NCI-H1436 (cell line): ENCODE measurements at regions not wholly inside any gene's neighbourhood (a gene's known extent, or its start where the extent isn't known, plus 50 kb on each side); places are given as distances from the start of the nearest gene placed in this dataset.
"Not testable (repeated sequence)": the region's sequence is repeated elsewhere in the genome, so short reads cannot be mapped to it uniquely, and the experiment has no call there.

Experiments
- DNase-seq: peaks from one replicate; lab custom pipeline; 2025; lab: John Stamatoyannopoulos, UW

DNA sequence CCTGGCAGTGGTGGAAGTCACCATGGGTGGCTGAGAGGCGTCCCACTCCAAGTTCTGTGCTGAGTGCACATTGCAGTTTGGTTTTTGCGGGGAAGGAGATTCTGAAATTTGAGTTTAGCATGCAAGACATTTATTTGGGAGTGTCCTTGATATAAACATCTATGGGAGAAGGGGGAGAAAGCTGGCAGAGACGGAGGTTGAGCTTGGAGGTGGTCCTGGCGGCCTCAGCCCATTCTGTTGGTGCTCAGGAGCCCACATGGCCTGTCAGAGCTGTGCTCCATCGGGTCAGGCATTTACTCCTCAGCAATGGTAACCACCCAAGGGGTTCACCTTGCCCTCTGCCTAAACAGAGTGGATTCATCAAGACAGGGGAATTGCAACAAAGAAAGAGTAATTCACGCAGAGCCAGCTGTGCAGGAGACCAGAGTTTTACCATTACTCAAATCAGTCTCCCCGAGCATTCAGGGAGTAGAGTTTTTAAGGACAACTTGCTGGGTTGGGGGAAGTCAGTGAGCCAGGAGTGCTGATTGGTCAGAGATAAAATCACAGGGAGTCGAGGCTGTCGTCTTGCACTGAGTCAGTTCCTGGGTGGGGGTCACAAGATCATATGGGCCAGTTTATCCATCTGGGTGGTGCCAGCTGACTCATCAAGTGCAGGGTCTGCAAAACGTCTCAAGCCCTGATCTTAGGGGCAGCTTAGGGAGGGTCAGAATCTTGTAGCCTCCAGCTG is 323.3 kb upstream of the TMEM132C start:
- DNase-seq, result no peak

DNA sequence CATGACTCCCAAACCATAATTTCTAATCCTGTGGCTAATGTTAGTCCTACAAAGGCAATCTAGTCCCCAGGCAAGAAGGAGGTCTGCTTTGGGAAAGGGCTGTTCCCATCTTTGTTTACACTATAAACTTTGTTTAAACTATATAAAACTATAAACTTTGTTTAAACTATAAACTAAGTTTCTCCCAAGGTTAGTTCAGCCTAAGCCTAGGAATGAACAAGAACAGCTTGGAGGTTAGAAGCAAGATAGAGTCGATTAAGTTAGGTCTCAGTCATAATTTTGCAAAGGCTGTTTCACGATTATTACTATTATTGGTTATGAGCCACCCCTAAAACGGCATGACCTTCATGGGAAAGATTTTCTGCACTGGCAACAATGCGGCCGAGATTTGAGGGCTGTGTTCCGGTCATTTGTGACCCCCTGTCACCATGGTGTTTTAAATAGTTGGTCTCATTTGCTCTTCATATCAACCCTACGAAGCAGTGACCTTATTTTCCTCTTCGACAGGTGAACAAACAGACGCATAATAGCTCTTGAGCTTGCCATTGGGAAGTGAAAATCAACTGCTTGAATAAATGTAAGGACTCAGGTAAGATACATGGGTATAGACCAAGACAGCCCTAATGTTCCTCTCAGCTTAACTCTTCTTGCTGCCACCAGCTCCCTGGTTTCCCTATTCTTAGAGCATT is 322.6 kb upstream of the TMEM132C start:
- DNase-seq, result no peak

DNA sequence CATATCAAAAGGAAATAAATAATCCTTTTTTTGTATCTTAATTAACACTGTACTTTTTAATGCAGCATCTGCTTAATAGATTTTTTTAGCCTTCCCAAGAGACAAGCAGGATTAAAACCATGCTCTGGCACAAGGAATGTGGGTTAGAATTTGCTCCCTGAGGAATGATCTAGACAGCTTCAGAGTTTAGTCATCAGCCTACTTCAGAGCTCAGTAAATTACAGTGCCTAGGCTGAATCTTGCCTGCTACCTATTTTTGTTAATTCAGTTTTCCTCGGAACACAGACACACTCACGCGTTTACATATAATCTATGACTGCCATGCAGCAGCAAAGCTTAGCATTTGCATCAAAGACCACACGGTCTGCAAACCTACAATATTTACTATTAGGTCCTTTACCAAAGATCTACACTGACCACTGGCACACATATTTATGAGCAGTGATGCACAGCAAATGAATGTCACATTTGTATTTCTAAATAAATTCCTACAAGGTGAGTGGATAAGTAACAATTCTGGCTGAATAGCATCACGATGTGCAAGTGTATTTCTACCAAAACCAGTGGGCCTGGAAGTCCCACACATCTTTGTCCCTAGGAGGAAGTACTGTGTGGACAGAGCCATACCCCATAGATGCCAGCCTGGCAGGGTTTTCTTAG is 309.8 kb upstream of the TMEM132C start:
- DNase-seq, result no peak

DNA sequence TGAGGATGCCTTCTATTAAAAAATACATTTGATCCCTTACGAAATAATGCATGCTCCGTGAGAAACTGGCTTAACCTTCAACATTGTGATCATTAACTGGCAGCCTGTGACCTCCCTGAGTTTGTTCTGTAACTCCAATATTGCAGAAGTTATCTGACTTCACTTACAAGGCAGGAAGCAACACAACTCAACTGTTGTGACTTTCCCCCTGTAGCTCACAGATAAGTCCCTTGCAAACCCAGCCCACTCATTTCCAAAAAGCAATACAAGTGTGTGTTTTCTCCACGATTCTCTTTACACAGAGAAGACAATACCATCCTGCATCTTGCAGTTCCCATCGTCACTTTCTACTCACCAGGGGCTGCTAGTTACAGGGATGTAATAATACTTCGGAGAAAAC is 304.7 kb upstream of the TMEM132C start:
- no peak for DNase-seq

DNA sequence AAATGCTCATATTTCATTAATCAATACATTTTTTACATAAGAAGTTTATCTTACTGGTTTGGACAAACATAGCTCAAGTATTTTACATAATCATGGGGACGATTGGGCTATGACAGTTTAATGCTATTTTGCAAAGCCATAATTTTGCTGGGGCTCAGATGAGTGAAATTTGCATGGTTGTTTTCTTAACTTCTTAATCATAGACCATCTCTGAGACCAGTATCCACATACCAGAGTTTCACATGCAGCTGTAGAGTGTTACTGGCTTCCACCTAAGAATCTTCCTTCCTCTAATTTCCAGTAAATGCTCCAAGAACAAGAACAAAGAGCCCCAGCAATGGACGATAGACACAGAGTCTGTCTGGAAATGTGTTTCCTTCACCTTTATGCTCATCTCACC is 303.0 kb upstream of the TMEM132C start:
- no peak for DNase-seq

DNA sequence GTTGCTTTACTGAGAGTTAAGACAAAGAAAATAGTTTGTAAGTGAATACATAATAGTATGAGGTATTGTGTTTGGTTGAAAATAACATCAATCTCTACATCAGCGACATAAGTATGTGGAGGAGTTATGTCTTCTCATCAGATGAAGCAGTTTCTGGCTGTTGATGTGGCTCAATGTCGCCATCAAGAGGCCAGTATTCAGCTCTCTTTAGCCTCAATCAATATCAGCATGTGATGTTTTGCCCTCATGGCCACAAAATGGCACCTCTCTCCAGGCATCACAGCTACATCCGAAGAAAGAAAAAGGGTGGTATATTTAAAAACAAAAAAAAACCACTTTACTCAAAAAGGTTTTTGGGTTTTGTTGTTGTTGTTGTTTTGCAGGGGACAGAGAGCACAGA is 302.3 kb upstream of the TMEM132C start:
- DNase-seq, result no peak

DNA sequence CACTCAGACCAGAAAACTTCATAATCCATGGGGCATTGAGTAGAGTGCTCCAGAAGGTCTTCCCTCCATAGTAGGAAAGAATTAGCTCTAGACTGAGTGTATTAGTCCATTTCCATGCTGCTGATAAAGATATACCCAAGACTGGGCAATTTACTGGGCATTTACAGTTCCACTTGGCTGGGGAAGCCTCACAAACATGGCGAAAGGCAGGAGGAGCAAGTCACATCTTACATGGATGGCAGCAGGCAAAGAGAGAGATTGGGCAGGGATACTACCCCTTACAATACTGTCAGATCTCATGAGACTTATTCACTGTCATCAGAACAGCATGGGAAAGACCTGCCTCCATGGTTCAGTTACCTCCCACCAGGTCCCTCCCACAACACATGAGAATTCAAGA is 300.6 kb upstream of the TMEM132C start:
- DNase-seq, result no peak

DNA sequence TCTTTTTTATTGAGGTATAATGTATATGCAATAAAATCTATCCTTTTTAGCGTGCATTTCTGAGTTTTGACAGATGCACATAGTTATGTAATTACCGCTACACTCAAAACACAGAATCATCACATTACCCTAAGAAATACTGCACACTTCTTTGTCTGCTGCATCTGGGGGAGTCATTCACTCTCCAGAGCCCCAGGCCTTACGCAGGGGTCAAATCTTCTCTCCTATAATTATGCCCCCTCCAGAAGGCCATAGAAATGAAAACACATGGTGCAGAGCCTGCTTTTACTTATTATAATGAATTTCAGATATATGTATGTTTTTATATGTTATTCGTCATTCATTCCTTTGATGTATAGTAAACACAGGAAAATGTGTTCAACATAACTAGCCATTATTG is 296.5 kb upstream of the TMEM132C start:
- DNase-seq, result no peak

DNA sequence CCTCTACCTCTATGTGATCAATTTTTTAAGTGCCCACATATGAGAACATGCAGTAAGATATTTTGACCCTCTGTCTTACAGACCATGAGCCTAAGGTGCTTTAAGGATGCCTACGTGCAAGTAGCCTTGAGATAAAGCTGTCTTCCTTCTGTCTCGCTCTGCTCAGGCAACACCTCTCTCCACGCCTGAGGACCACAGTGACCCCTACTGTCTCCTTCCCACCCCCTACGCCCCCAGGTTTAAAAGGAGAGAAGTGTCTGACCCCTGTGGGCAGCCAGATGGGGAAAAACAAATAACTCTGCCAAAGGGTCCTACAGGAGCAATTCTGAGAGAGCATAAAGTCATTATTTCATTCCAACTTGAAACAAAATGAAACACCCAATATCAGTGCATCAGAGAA is 286.4 kb upstream of the TMEM132C start:
- DNase-seq, result no peak

DNA sequence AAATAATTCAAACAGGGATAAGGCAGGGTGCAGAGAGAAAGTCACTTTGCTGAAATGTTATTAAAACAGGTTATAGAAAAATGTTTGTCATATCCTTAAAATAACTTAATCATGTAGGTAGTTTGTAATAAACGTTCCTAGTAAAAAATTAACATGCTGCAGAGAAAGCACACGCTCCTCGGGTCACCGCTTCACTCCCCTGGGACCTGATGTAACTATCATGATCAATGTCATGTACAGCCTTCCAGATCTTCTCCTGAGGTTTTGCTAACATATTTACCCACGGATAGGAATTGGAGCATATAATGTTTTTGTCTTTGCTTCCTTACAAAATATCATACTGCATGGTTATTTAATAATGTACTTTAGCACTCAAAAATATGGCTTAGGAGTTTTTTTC is 285.1 kb upstream of the TMEM132C start:
- no peak for DNase-seq

DNA sequence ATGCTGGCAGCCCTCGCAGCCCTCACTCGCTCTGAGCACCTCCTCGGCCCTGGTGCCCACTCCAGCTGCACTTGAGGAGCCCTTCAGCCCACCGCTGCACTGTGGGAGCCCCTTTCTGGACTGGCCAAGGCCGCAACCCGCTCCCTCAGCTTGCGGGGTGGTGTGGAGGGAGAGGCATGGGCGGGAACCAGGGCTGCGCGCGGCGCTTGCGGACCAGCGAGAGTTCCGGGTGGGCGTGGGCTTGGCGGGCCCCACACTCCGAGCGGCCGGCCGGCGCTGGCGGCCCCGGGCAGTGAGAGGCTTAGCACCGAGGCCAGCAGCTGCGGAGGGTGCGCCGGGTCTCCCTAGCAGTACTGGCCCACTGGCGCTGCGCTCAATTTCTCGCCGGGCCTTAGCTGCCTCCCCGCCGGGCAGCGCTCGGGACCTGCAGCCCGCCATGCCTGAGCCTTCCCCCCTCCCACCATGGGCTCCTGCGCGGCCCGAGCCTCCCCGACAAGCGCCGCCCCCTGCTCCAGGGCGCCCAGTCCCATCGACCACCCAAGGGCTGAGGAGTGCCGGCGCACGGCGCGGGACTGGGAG is 283.7 kb upstream of the TMEM132C start:
- DNase-seq, result not testable (repeated sequence)

DNA sequence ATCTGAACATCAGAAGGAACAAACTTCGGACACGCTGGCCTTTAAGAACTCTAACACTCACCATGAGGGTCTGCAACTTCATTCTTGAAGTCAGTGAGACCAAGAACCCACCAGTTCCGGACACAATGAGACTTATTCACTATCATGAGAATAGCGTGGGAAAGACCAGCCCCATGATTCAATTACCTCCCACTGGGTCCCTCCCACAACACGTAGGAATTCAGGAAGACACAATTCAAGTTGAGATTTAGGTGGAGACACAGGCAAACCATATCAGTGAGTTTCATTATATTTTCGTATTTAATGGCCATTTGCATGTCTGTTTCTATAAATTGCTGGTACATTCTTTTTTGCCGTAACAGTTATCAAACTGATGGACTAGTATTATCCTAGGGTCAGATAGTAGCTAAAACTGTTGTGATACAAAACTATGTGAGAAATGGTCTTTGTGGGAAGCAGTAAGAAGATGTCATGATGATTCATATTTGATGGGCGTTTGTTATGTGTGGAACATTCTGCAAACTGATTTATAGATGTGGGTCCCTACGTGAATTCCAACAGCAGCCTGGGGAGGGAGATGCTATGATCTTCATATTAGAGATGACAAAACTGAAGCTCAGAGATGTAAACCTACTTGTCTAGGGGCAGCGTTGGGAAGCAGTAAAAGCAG is 282.4 kb upstream of the TMEM132C start:
- DNase-seq, result no peak

DNA sequence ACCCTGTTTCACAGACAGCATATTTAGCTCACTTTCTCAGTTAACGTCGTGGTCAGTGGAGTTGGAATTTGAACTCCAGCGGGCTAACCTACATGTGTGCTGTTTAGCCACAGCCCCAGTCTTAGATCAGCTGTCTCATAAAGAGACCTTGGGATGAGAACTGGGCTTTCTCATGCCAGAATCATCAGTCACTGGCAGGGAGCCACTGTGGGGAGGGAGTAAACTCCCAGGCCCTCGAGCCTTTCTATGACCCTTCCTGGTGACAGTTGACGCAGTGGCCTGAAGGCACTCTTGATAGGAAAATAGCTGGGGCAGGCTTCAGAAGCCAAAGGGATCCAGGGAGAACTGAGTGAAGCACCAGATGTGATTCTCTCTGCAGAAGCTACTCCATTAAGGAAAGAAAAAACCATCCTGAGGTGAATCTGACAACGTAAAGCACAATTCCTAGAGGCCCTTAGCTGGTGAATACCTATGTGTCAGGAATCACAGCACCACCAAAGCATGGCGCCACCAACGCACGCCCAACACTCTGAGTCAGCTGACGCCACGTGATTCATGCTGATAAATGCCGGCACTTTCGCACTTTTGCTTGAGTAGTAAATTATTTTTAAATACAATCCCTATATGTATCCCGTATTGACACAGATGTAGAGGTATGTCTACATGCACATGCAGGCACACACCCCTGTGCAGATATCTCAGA is 279.6 kb upstream of the TMEM132C start:
- no peak for DNase-seq

DNA sequence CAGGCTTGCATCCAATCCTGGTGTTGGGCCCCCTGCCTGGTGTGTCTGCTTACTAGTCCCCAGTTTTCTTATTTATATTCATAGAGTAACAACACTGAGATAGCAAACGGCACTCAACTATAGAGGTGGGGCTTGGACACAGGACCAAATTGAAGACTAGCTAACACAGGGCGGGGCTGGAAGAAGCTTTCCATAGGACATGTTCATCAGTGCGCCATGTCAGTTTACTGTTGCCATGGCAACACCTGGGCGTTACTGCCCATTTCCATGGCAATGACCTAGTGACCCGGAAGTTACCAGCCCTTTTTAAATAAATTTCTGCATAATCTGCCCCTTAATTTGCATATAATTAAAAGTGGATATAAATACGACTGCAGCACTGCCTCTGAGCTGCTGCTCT is 275.5 kb upstream of the TMEM132C start:
- no peak for DNase-seq

DNA sequence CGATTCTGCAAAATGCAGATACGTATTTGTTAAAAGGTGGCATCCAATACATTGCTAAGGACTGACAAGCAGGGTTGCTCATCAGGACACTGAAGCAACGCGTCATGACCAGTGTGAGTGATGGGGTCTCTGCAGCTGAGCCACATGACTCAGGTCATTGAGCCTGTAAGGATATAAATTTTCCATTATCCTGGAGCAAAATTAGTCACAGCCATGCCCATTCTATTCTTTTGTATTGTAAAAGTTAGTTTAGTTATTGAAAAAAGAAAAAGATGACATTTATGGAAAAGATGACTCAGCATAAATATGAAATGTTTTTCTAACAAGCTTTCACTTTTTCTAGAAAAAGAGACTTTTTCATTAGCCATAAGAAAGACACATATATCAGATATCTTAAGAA is 268.0 kb upstream of the TMEM132C start:
- no peak for DNase-seq

DNA sequence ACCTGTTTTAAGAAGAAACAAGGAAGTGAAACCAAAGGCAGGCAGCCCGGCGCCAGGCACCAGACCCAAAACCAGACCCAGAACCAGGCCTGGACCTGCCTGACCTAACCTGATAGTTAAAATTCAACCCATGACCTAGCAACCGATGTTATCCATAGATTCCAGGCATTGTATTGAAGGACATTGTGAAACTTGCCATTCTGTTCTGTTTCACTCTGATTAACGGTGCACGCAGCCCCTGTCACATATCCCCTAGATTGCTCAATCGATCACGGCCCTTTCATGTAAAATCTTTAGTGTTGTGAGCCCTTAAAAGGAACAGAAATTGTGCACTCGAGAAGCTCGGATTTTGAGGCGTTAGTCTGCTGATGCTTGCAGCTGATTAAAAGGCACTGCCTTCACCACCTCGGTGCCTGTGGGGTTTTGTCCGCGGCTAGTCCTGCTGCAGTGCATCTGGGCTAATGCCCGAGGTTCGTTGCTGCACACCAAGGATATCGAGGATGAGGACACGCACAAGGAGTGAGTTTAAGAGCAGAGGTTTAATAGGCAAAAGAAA is 262.5 kb upstream of the TMEM132C start:
- no peak for DNase-seq

DNA sequence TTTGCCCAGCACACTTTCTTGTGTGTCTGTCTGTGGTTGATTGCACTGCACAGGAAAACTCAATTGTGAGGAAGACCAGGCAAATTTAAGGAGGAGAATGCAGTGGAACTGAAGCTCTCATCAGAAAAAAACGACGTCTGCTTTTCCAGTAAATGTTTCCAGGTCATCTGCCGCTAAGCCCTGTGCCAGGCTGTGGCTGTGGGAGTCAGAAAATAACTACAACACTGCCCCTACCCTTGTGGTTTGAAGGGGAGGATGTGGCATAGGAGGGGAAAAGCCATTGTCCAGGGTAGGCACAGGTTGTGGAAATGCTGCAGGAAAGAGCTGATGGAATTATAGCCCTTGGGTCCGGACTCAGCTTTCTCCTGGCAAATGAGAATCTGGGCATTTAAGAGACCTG is 259.7 kb upstream of the TMEM132C start:
- no peak for DNase-seq

DNA sequence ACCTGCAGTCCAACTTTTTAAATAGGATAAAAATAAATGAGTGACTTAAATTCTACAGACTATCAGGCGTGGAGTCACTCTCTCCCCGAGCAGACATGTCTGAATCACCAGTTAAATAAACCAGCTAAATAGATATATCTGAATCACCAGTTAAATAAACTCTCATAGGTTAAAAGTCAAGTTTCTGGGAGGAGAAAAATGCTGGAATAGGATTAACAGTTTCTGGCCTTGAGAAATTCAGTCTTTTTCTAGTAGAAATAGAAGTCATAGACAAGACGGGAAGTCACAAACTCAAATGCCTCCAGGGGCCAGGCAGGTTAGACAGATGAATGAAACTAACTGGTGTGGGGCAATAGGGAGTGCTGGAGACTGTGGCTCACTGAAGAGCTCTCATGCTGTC is 258.6 kb upstream of the TMEM132C start:
- no peak for DNase-seq

DNA sequence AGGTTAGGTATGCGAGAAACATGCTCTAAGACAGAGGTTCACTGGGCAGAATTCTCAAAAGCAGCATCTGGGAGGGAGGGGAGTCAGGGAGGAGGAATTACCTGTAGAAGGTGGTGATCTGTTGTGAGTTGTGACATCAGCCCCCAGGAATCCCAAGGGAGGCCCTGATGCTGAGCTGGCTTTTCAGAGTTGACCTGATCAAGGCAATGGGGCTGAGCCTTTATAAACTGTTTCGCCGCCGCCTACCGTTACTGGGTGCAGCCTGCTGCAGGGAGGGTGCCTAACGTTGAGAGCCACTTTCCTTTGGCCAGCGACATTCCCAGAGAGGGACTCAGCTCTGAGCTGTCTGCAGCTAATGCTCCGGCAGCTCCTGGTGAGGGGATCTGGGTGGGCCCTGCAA is 257.9 kb upstream of the TMEM132C start:
- DNase-seq, result no peak

DNA sequence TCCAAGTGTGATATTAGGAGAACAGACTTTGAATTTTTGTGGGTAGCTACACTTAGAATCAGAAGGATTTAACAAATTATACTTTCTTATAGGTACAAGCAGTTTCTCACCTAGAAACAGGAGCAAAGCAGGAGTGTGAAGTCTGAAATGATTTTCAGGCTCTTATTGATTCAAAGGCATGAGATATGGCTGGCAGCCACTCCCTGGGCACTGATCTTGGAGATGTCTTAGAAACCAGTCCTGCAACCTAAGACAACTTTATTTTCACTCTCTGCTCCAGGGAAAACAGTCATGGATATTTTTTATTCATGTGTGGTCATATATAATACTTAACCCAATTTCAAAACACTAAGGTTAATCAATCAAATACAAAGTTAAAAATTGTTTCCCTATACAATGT is 254.9 kb upstream of the TMEM132C start:
- DNase-seq, result no peak

DNA sequence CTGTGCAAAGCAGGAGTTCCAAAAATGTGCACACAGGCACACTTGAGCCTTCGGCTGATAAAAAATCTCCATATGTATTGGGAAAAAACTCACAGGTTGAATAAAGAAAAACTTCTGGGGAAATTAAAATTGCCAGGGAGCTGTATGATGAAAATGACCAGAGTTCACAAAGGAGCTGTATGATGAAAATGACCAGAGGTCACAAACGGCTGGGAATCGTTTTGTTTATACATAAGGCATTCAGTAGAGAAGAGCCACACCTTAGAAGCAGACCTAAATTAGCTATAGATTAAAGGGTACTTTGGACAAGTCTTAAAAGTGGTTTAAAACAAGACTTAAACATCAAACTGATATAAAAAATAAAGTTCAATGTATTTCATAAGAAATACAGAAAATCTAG is 251.7 kb upstream of the TMEM132C start:
- DNase-seq, result no peak

DNA sequence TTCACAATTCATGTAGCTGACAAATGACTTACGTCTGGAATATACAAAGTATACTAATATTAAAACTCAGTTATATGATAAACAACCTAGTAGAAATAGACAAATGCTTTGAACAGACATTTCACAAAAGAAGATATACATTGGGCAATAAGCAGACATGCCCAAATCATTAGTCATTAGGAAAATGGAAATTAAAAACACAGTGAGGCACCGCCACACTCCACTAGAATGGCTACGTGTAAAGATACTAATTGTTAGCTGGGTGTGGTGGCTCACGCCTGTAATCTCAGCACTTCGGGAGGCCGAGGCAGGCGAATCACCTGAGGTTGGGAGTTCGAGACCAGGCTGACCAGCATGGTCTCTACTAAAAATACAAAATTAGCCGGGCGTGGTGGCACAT is 248.9 kb upstream of the TMEM132C start:
- DNase-seq, result no peak
